Activated naive CD8-positive, alpha-beta T cell treated with anti-CD3 and anti-CD28 coated beads, Interleukin-2, amount 50 U/mL, for 24 hours (primary cell): ENCODE measurements at regions not wholly inside any gene's neighbourhood (a gene's known extent, or its start where the extent isn't known, plus 50 kb on each side); places are given as distances from the start of the nearest gene placed in this dataset.
"Not testable (repeated sequence)": the region's sequence is repeated elsewhere in the genome, so short reads cannot be mapped to it uniquely, and the experiment has no call there.

ENCODE experiments used
- ATAC-seq: fragments of 150-1000 bp; cut with Tn5 transposase; one replicate; pipeline ENCODE4 v1.10.0; 2021
- DNase-seq: peaks from one replicate; pipeline ENCODE4 v3.0.0; 2021
- H3K27ac Mint-ChIP-seq: one replicate; pipeline ENCODE4 v1.8.0; 2021; ENCODE audit warnings: mild to moderate bottlenecking, mixed read lengths
- H3K27me3 Mint-ChIP-seq: one replicate; pipeline ENCODE4 v1.8.0; 2021; ENCODE audit warnings: mixed read lengths
- H3K36me3 Mint-ChIP-seq: one replicate; pipeline ENCODE4 v1.8.0; 2021; ENCODE audit warnings: low read depth, mixed read lengths
- H3K4me1 Mint-ChIP-seq: one replicate; pipeline ENCODE4 v1.8.0; 2021; ENCODE audit warnings: mixed read lengths
- H3K4me3 Mint-ChIP-seq: one replicate; pipeline ENCODE4 v1.8.0; 2021; ENCODE audit warnings: mild to moderate bottlenecking, moderate library complexity, mixed read lengths
- H3K9me3 Mint-ChIP-seq: one replicate; pipeline ENCODE4 v1.8.0; 2021; ENCODE audit warnings: mixed read lengths

DNA sequence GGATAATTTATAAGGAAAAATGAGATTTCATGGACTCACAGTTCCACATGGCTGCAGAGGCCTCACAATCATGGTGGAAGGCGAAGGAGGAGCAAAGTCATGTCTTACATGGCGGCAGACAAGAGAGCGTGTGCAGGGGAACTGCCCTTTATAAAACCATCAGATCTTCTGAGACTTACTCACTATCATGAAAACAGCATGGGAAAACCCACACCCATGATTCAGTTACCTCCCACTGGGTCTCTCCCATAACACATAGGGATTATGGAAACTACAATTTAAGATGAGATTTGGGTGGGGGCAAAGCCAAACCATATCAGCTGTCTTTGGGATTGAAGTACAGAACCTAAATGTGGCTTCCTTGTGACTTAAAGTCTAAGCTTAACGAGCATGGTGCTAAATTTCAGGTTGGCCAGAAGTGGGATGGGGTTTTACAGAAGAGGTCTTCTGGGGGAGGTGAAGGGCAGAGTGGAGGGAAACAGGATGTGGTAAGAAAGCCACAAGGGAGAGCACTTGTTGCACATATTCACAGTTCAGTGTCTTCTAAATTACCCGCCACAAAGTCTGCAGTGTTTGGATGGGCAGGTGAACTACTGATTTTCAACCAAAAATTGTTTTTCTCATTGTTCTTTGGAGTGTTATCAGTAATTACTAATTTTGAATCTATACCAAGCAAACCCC, 49.7 kb upstream of the ARL17B start:
- H3K27me3 Mint-ChIP-seq, H3K9me3 Mint-ChIP-seq, H3K36me3 Mint-ChIP-seq, H3K4me1 Mint-ChIP-seq, H3K27ac Mint-ChIP-seq, DNase-seq, H3K4me3 Mint-ChIP-seq: not testable (repeated sequence)
- peak; percentile 95 for ATAC-seq
